ENCODE measurements at regions not wholly inside any gene's neighbourhood (a gene's known extent, or its start where the extent isn't known, plus 50 kb on each side); places are given as distances from the start of the nearest gene placed in this dataset.

DNA sequence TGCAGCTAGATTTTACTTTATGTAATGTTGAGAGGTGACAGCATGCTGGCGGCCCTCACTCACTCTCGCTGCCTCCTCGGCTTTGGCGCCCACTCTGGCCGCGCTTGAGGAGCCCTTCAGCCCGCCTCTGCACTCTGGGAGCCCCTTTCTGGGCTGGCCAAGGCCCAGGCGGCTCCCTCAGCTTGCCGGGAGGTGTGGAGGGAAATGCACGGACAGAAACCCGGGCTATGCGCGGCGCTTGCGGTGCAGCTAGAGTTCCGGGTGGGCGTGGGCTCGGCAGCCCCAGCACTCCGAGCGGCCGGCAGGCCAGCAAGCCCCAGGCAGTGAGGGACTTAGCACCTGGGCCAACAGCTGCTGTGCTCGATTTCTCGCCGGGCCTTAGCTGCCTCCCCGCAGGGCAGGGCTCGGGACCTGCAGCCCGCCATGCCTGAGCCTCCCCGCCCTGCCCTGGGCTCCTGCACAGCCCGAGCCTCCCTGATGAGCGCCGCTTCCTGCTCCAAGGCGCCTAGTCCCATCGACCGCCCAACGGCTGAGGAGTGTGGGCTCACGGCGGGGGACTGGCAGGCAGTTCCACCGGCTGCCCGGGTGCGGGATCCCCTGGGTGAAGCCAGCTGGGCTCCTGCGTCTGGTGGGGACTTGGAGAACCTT lies 128.7 kb downstream of the GASK1B start:
- TF ChIP-seq, protein P1, sequence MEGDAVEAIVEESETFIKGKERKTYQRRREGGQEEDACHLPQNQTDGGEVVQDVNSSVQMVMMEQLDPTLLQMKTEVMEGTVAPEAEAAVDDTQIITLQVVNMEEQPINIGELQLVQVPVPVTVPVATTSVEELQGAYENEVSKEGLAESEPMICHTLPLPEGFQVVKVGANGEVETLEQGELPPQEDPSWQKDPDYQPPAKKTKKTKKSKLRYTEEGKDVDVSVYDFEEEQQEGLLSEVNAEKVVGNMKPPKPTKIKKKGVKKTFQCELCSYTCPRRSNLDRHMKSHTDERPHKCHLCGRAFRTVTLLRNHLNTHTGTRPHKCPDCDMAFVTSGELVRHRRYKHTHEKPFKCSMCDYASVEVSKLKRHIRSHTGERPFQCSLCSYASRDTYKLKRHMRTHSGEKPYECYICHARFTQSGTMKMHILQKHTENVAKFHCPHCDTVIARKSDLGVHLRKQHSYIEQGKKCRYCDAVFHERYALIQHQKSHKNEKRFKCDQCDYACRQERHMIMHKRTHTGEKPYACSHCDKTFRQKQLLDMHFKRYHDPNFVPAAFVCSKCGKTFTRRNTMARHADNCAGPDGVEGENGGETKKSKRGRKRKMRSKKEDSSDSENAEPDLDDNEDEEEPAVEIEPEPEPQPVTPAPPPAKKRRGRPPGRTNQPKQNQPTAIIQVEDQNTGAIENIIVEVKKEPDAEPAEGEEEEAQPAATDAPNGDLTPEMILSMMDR (conservative IDR thresholded peaks at IDR 0.05; ENCODE audit: low read depth, low read length) = no peak
- DNase-seq (ENCODE audit: low read depth) = no peak
- no peak overlapping the region for H3K4me3 ChIP-seq (ENCODE audit: low read depth, low read length)

DNA sequence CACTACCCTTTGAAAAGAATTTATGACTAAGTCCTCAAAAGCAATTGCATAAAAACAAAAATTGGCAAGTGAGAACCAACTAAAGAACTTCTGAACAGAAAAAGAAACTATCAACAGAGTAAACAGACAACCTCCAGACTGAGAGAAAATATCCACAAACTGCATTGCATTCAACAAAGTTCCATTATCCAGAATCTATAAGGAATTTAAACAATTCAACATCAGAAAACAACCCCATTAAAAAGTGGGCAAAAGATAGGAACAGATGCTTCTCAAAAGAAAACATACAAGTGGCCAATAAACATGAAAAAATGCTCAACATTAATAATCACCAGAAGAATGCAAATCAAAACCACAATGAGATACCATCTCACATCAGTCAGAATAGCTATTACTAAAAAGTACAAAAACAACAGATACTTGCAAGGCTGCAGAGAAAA lies 130.2 kb downstream of the GASK1B start:
- H3K4me3 ChIP-seq (ENCODE audit: low read depth, low read length) = no peak overlapping the region
- TF ChIP-seq, protein P1 (conservative IDR thresholded peaks at IDR 0.05; ENCODE audit: low read depth, low read length) = no peak
- peak; percentile 71 for DNase-seq (ENCODE audit: low read depth)

DNA sequence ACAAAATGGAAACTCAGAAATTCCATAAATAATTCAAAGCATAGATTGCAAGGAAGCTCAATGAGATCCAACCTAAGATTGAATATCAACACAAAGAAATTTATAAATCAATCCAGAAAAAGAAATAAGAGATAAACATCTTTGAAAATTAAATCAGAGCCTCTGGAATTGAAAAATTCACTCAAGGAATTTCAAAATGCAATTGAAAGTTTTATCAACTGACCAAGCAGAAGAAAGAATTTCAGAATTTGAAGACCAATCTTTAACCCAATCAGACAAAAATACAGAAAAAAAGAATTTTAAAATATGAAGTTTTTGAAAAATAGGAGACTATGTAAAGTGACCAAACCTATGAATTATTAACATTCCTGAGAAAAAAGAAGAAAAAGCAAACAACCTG lies 134.1 kb downstream of the GASK1B start:
- H3K4me3 ChIP-seq (ENCODE audit: low read depth, low read length) = no peak overlapping the region
- TF ChIP-seq, protein P1 (conservative IDR thresholded peaks at IDR 0.05; ENCODE audit: low read depth, low read length) = no peak
- DNase-seq (ENCODE audit: low read depth) = no peak

DNA sequence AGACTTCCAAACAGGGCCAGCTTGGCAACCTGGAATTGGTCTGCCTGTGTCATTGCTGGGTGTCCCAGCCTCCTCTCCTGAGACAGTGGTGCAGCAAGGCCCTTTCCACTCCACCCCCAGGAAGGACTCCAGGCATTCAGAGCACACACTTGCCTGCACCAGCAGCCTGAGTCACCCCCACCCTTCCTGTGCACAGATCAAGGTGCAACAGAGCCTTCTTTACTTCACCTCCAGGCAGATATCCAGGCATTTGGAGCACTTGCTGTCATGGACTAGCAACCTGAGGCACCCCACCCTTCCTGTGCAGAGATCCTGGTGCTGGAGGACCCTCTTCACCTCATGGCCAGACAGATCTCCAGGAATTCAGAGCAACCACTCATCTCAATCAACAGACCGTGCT lies 135.8 kb downstream of the GASK1B start:
- DNase-seq (ENCODE audit: low read depth) = no peak
- H3K4me3 ChIP-seq (ENCODE audit: low read depth, low read length) = no peak overlapping the region
- TF ChIP-seq, protein P1 (conservative IDR thresholded peaks at IDR 0.05; ENCODE audit: low read depth, low read length) = no peak

DNA sequence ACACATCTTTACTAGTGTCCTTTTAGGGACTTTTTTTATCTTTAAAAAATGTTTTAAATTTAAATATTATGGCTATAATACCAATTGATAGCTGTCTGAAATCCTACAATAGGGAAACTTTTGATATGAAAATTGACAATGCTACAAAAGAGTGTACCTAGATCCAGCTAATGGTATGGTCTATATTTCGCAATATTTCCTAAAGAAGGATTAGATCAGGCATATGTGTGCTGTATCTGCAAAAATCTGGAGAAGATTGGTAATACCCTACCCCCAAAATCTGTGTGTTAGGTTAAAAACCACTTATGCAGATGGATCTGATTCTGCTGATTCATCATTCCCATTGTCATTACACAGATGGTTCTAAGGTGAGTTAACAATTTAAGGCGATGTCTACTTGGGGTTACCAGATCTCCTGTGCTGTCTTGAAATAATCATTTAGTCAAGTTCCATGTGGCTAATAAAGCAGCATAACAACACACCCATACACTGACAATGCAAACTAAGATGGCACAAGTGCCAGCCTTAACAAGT lies 137.1 kb downstream of the GASK1B start:
- TF ChIP-seq, protein P1 (conservative IDR thresholded peaks at IDR 0.05; ENCODE audit: low read depth, low read length) = no peak

DNA sequence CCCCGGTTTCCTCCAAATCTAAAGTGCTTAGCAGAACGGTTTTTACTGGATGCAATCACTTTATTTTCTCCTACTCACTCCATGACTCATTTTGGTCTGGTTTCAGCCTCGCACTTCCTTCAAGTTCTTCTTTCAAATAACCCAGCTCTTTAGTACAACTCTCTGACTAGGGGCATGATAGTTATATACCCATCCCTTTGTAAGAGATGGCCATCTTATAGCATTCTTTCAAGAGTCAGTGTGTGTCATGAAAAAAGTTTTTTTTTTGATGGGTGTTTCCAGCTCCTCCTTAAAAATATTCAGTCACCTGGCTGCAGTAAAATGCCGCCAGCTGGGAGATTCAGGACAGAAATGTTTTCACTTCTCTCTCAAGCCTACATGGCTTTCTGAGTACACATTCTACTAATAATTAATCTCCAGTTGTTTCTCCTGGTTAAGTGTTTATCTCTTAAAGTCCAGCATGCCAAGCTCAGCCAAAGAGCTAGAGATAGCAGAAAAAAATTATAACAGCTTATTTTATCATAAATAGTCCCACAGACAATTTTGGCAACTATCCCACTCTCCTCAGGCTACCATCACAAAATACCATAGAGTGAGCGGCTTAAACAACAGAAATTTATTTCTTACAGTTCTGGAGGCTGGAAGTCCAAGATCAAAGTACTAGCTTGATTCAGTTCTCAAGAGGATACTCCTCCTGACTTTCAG lies 139.3 kb downstream of the GASK1B start:
- H3K4me3 ChIP-seq (ENCODE audit: low read depth, low read length) = no peak overlapping the region
- DNase-seq (ENCODE audit: low read depth) = peak; percentile 80
- TF ChIP-seq, protein P1 (conservative IDR thresholded peaks at IDR 0.05; ENCODE audit: low read depth, low read length) = no peak

More for the DNA sequence above, 137.1 kb downstream of the GASK1B start:
- DNase-seq (ENCODE audit: low read depth) = no peak
- no peak overlapping the region for H3K4me3 ChIP-seq (ENCODE audit: low read depth, low read length)
